CD4-positive, alpha-beta T cell treated with Interferon alpha-2 for 1 hour (primary cell): ENCODE measurements at regions not wholly inside any gene's neighbourhood (a gene's known extent, or its start where the extent isn't known, plus 50 kb on each side); places are given as distances from the start of the nearest gene placed in this dataset.

Experiments used
- DNase-seq, 2 donors: peaks; one replicate each; pipeline ENCODE4 v3.0.0-alpha.2; 2020 to 2022

- DNase-seq: no peak
Measured at GRCh38 chr11:112403432-112403831, 142.8 kb upstream of the PLET1 start.

GRCh38 chr11:112404112-112404511 lies 143.5 kb upstream of the PLET1 start:
- no peak for DNase-seq

- no peak for DNase-seq
Measured at GRCh38 chr11:112408517-112408916, 147.9 kb upstream of the PLET1 start.

- no peak for DNase-seq
Measured at GRCh38 chr11:112410325-112410724, 149.7 kb upstream of the PLET1 start.

- DNase-seq: no peak
Measured at GRCh38 chr11:112412383-112412782, 151.7 kb upstream of the PLET1 start.

GRCh38 chr11:112417339-112417738 lies 156.7 kb upstream of the PLET1 start:
- DNase-seq: no peak

GRCh38 chr11:112418438-112418837 lies 157.8 kb upstream of the PLET1 start:
- no peak for DNase-seq

- DNase-seq: no peak
Measured at GRCh38 chr11:112421879-112422278, 161.2 kb upstream of the PLET1 start.

GRCh38 chr11:112425121-112425520 lies 164.5 kb upstream of the PLET1 start:
- DNase-seq: no peak

GRCh38 chr11:112437096-112437495 lies 176.4 kb upstream of the PLET1 start:
- no peak for DNase-seq

GRCh38 chr11:112439614-112440013 lies 179.0 kb upstream of the PLET1 start:
- DNase-seq: no peak

- DNase-seq: no peak
Measured at GRCh38 chr11:112440518-112440917, 179.9 kb upstream of the PLET1 start.

- DNase-seq: no peak
Measured at GRCh38 chr11:112448168-112448567, 187.5 kb upstream of the PLET1 start.

- DNase-seq: no peak
Measured at GRCh38 chr11:112448806-112449205, 188.1 kb upstream of the PLET1 start.

GRCh38 chr11:112451250-112451649 lies 190.6 kb upstream of the PLET1 start:
- DNase-seq: no peak

- DNase-seq: peak; percentile 15 to 34
Measured at GRCh38 chr11:112453601-112454577, 193.2 kb upstream of the PLET1 start.

- no peak for DNase-seq
Measured at GRCh38 chr11:112454841-112455240, 194.2 kb upstream of the PLET1 start.

GRCh38 chr11:112455791-112456190 lies 195.1 kb upstream of the PLET1 start:
- no peak for DNase-seq

- no peak for DNase-seq
Measured at GRCh38 chr11:112457532-112457931, 196.9 kb upstream of the PLET1 start.

- DNase-seq: no peak
Measured at GRCh38 chr11:112459001-112459400, 198.3 kb upstream of the PLET1 start.

- no peak for DNase-seq
Measured at GRCh38 chr11:112460141-112460540, 199.5 kb upstream of the PLET1 start.

GRCh38 chr11:112464949-112465348 lies 204.3 kb upstream of the PLET1 start:
- no peak for DNase-seq

GRCh38 chr11:112465433-112466024 lies 204.9 kb upstream of the PLET1 start:
- no peak for DNase-seq

GRCh38 chr11:112467721-112468120 lies 207.1 kb upstream of the PLET1 start:
- no peak for DNase-seq
